Fibroblast of the aortic adventitia (primary cell): ENCODE measurements at regions not wholly inside any gene's neighbourhood (a gene's known extent, or its start where the extent isn't known, plus 50 kb on each side); places are given as distances from the start of the nearest gene placed in this dataset.
A peak's percentile ranks its signal among the peaks of the same experiment; 100 is the strongest.

Experiments used
- DNase-seq: peaks from one replicate; pipeline ENCODE4 v3.0.0-alpha.2; 2010; ENCODE audit warnings: low read depth
- H3K4me3 ChIP-seq: 2 replicates; pipeline ENCODE4 v1.5.1; 2011; ENCODE audit warnings: low read depth, mild to moderate bottlenecking, control low read depth, low read length, moderate library complexity
- TF ChIP-seq, protein P1 (sequence below): IDR thresholded peaks from 2 replicates; pipeline ENCODE4 v1.5.1; 2011; ENCODE audit warnings: mild to moderate bottlenecking, low read length, control low read depth, inconsistent platforms; ENCODE audit not compliant: insufficient read depth

DNA sequence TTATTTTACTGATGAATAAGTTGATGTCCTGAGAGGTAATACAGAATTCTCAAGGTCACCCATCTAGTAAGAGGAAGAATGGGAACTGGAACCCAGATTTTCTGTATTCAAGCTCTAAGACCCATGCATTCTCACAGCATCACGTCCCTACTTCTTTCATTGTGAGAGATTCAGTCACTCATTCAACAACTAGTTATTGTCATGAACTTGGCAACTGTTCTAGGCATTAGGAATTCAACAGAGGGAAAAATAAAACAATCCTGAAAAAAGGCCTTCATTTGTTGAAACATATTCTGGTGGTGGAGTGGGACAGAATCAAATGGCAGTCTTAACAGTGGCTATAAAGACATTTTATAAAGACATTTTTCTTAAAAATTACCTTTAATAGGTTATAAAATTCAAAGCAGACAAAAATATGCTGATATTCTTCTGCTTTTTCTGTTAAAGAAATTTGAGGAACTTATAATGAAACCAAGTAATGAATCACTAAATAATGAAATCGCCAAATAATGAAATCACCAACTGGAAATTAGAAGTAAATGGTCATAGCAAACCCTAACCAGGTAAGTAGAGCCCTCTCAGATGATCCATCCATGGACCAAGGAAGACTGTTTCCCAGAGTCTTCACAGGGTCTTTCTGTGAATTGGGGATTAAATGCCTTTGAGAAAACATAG is 136.5 kb upstream of the DPYD start:
- DNase-seq, result no peak
- TF ChIP-seq, protein P1, sequence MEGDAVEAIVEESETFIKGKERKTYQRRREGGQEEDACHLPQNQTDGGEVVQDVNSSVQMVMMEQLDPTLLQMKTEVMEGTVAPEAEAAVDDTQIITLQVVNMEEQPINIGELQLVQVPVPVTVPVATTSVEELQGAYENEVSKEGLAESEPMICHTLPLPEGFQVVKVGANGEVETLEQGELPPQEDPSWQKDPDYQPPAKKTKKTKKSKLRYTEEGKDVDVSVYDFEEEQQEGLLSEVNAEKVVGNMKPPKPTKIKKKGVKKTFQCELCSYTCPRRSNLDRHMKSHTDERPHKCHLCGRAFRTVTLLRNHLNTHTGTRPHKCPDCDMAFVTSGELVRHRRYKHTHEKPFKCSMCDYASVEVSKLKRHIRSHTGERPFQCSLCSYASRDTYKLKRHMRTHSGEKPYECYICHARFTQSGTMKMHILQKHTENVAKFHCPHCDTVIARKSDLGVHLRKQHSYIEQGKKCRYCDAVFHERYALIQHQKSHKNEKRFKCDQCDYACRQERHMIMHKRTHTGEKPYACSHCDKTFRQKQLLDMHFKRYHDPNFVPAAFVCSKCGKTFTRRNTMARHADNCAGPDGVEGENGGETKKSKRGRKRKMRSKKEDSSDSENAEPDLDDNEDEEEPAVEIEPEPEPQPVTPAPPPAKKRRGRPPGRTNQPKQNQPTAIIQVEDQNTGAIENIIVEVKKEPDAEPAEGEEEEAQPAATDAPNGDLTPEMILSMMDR, result no peak
- no peak overlapping the region for H3K4me3 ChIP-seq

- DNase-seq, result no peak
- H3K4me3 ChIP-seq, result no peak overlapping the region
- TF ChIP-seq, protein P1, result no peak
These were observed 135.9 kb upstream of the DPYD start for GRCh38 chr1:98056781-98057180.

DNA sequence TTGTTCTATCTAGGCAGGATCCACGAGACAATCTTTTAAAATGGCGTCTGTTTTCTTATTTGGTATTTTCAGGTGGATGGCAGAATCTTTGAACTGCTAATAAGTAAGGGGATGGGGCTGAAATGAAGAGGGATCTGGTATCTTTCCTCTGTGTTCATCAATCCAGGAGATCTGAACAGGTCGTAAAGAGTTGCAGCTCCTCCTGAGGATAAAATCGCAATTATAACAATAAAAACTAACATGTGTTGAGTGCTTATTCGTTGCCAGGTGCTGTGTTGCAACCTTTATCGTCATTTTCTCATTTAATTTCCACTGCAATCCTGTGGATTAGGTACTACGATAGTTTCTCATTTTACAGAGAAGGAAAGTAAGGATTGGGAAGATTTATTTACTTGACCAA is 134.6 kb upstream of the DPYD start:
- H3K4me3 ChIP-seq, result no peak overlapping the region
- TF ChIP-seq, protein P1, result no peak
- DNase-seq, result no peak

DNA sequence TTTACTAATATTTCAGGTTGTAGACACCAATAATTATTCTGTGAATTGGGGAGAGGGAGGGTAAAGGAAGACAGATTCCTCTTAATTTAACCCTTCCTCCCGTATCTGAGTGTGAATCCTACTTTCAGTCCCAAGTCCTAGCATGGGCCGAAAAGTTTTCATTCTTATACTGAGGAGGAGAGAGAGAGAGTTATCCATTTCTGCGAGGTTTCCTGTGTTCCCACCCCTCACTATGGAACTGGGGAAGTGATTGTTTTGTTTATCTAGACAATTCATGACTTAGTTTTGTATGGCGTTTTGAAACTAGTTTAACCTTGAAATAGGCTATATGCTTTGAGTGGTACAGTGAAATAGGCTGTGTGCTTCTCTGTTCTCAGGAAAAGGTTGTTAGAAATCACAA is 134.0 kb upstream of the DPYD start:
- H3K4me3 ChIP-seq, result no peak overlapping the region
- no peak for DNase-seq
- TF ChIP-seq, protein P1, result no peak

GRCh38 chr1:98054367-98054701 is 133.5 kb upstream of the DPYD start:
- TF ChIP-seq, protein P1, result no peak
- no peak overlapping the region for H3K4me3 ChIP-seq
- no peak for DNase-seq

DNA sequence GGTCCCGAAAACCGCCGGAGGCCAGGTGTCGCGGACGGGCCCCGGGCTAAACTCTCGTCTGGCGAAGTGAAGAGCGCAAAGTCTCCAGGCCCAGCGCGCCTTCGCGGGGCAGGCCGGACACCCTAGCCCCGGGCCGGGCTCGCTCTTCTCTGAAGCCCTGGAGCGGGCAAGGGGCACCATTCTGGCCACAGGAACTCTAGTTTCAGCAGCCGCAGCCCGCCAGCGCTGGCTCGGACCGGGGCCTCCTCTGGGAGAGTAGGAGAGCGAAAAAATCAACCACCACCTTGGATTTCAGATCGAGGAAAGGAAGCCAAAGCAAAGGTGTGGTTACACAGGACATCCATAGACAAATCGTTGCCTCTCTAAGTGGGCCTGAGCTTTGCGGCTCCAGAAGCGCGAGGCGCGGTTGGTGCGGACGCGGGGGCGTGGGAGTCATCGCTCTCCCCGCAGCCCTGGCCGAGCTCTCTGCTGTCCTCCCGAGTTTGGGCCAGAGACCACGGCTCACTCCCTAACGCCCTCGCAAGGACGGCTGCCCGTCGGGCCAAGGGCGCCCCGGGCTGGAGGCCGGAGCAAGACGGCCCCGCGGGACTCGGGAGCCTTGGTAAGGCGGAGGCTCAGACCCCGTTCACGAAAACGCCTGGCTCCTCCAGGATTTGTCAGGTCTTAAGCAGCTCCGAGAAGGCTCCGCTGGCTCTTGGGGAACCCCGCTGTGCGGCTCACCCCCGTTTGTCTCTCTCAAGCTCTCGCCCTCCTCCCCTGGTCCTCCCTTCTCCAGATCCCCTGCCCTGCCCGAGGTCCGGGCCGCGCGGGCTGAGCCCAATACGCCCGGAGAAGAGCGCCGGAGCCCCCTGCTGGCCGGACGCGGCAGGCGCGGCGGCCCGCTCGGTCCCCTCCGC is 132.9 kb upstream of the DPYD start:
- peak; percentile 68 for DNase-seq
- TF ChIP-seq, protein P1, result peak; percentile 52
- peak overlapping the region; percentile 44 for H3K4me3 ChIP-seq
